ENCODE measurements at regions not wholly inside any gene's neighbourhood (a gene's known extent, or its start where the extent isn't known, plus 50 kb on each side); places are given as distances from the start of the nearest gene placed in this dataset.

- DNase-seq (ENCODE audit: low read depth) = no peak
These were observed 212.2 kb upstream of the GOLIM4 start for GRCh38 chr3:168307893-168308292.

- DNase-seq (ENCODE audit: low read depth) = no peak
These were observed 199.3 kb upstream of the GOLIM4 start for GRCh38 chr3:168295027-168295426.

- DNase-seq (ENCODE audit: low read depth) = no peak
These were observed 196.6 kb upstream of the GOLIM4 start for GRCh38 chr3:168292296-168292695.

GRCh38 chr3:168289471-168290008 is 193.8 kb upstream of the GOLIM4 start:
- DNase-seq (ENCODE audit: low read depth) = no peak

- DNase-seq (ENCODE audit: low read depth) = no peak
These were observed 193.0 kb upstream of the GOLIM4 start for GRCh38 chr3:168288511-168289401.

GRCh38 chr3:168285506-168285905 is 189.8 kb upstream of the GOLIM4 start:
- no peak for DNase-seq (ENCODE audit: low read depth)

- DNase-seq (ENCODE audit: low read depth) = no peak
These were observed 189.0 kb upstream of the GOLIM4 start for GRCh38 chr3:168284728-168285127.

GRCh38 chr3:168275662-168276061 is 179.9 kb upstream of the GOLIM4 start:
- no peak for DNase-seq (ENCODE audit: low read depth)

- no peak for DNase-seq (ENCODE audit: low read depth)
These were observed 178.2 kb upstream of the GOLIM4 start for GRCh38 chr3:168273917-168274316.

- DNase-seq (ENCODE audit: low read depth) = no peak
These were observed 177.3 kb upstream of the GOLIM4 start for GRCh38 chr3:168273036-168273435.

GRCh38 chr3:168272343-168272985 is 176.7 kb upstream of the GOLIM4 start:
- no peak for DNase-seq (ENCODE audit: low read depth)

- DNase-seq (ENCODE audit: low read depth) = no peak
These were observed 176.2 kb upstream of the GOLIM4 start for GRCh38 chr3:168271932-168272331.

- no peak for DNase-seq (ENCODE audit: low read depth)
These were observed 173.3 kb upstream of the GOLIM4 start for GRCh38 chr3:168269001-168269400.

- DNase-seq (ENCODE audit: low read depth) = no peak
These were observed 171.5 kb upstream of the GOLIM4 start for GRCh38 chr3:168267179-168267578.

GRCh38 chr3:168266335-168266734 is 170.6 kb upstream of the GOLIM4 start:
- DNase-seq (ENCODE audit: low read depth) = no peak

- DNase-seq (ENCODE audit: low read depth) = no peak
These were observed 167.2 kb upstream of the GOLIM4 start for GRCh38 chr3:168262887-168263286.

- no peak for DNase-seq (ENCODE audit: low read depth)
These were observed 165.1 kb upstream of the GOLIM4 start for GRCh38 chr3:168260859-168261258.

- no peak for DNase-seq (ENCODE audit: low read depth)
These were observed 155.6 kb upstream of the GOLIM4 start for GRCh38 chr3:168251371-168251770.

- DNase-seq (ENCODE audit: low read depth) = peak; percentile 16
These were observed 154.7 kb upstream of the GOLIM4 start for GRCh38 chr3:168250415-168250861.

- peak; percentile 74 for DNase-seq (ENCODE audit: low read depth)
These were observed 154.1 kb upstream of the GOLIM4 start for GRCh38 chr3:168249550-168250414.

GRCh38 chr3:168249205-168249549 is 153.5 kb upstream of the GOLIM4 start:
- DNase-seq (ENCODE audit: low read depth) = peak; percentile 29

Data from M059J (cell line).